NCI-H1092 treated with DMSO at 0.1 percent for 48 hours (cell line): ENCODE measurements at regions not wholly inside any gene's neighbourhood (a gene's known extent, or its start where the extent isn't known, plus 50 kb on each side); places are given as distances from the start of the nearest gene placed in this dataset.

Experiments used
- DNase-seq: peaks from one replicate; lab custom pipeline; 2025; lab: John Stamatoyannopoulos, UW

DNA sequence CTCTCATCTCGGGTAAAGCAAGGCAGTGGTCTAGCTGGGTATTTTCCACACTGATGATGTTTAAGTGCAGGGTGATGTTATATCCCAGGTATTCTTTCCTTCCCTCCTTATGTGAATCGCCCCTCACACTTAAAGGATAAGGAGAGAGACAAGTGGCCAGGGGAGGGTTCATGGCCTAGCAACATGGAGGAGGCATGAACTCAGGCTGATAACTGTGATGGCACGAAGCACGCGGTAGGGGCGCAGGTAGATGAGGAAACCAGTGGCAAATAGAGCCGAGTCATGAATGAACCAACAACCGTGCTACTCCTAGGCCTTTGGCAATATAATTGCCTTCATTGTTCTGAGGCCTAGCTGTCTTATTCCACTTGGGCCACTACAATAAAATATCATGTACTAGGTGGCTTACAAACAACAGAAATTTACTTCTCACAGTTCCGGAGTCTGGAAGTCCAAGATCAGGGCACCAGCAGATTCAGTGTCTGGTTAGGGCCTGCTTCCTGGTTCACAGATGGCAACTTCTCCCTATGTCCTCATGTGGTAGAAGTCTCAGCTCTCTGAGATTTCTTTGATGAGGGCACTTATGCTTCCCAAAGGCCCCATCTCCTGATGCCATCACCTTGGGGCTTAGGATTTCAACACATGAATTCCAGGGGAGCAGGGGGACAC lies 56.0 kb upstream of the PIK3CG start:
- no peak for DNase-seq

DNA sequence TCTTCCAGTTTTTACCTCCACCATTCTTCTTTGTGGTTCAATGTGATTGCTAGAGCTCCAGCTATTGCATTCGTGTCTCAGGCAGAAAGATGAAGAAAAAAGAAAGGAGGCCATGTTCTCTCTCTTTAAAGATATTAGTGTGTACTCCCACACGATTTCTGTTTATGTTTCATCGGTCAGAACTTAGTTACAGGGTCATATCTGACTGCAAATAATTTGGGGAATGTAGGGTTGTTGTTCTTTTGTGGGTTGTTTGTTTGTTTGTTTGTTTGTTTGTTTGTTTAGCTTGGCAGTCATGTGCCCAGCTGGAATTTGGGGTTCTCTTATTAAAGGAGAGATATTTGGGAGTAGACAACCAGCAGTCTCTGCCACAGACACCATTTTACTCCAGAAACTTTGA lies 53.6 kb upstream of the PIK3CG start:
- no peak for DNase-seq

DNA sequence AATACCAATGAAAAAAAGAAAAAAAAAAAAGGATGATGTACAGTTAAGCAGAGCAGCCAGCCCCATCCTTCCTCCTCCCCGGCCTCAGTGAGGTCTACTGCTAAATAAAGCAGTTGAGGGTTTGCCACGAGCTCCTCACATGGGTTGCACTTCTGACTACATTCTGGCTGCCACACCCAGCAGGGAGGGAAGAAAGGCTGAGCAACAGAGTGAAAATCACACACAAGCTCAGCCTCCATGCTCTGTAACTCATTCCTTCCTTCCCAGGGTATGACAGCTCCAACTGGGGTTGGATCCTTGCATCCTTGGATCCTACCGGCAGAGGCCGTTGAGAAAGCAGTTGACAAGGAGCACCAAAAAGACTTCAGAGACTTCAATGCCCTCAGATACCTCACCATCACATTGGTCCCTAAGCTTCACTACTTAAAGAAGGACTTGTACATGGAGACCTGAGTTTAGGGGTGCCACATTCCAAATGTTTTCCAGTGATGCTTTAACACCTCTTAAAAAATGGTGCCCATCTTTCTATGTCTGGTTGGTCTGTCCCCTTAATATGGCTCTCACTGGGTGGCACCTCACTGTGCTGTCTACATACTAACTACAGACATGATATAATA lies 52.9 kb upstream of the PIK3CG start:
- DNase-seq = no peak

DNA sequence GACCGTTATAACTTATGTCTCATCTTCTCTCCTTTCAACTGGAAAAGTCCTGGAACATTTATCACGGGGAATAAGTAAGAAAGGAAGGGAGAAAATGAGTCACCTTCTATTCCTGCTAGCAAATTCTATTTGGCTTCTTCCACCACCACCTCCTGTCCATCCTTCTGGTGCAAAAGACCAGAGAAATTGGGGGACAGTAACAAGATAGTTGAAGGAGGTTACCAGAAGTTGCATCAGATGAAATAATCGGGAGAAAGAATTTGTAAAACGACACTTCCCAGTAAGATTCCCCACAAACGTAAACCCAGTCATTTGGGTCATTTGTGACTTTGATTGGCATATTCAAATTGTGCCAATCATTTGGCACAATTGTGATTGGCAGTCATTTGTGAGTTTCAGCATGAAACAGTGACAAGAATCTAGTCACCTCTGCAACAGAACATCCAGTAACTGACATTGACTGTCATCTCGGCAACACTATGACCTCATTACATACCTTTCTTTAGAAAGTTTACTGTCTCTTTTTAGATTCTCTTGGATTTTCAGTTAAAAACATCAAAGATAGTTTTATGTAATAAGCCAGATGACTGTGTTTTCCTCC lies 51.3 kb upstream of the PIK3CG start:
- no peak for DNase-seq

DNA sequence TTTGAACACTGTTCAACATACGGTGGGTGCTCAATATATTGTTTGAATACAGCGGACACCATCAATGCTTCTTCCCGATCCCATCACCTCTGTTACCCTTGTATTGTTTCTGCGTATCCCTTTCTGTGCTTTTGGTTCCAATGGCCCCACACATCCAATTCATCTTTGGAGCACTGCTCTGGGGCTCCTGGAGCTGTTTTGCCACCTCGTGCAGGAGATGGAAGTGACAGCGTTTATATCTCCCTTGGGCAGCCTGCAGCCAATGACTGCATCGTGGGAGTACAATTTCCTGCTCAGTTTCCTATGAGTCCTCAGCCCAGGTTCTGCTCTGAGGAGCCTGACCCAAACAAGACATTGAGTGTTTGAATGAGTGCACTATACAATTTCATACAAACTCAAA lies 50.2 kb upstream of the PIK3CG start:
- DNase-seq = no peak
